OCI-LY3 (cell line): ENCODE measurements at regions not wholly inside any gene's neighbourhood (a gene's known extent, or its start where the extent isn't known, plus 50 kb on each side); places are given as distances from the start of the nearest gene placed in this dataset.

ENCODE experiments used
- CTCF ChIP-seq: fragments of 200-600, 300-600 bp; sonication (generic); IDR thresholded peaks from 2 replicates; pipeline ENCODE4 v1.5.1; 2014; ENCODE audit warnings: antibody characterized with exemption, low read length, low read depth
- EZH2phosphoT487 ChIP-seq: fragments of 200-600 bp; shearing (Covaris generic); IDR thresholded peaks from 2 replicates; pipeline ENCODE4 v1.6.1; 2018; ENCODE audit warnings: antibody characterized with exemption, mixed run types, low read depth

DNA sequence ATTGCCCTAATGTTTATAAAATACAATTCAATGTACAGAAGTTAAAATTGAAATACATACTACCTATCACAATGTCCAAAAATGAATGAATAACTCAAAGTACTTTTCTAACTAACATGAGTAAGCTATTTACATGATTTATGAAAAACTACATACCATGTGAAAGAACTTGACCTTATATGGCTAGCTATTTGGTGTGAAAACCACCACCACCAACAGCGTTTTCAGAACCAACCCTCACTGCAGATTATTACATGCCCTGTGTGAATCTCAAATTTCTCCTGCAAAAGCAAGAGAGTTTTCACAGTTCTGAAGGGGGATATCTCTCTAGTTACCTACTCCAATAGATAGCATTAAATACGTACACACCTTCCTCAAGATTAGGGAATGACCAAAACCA, 198.5 kb downstream of the SPATA18 start:
- TF ChIP-seq CTCF = no peak
- no peak for TF ChIP-seq EZH2phosphoT487
